ENCODE measurements at regions not wholly inside any gene's neighbourhood (a gene's known extent, or its start where the extent isn't known, plus 50 kb on each side); places are given as distances from the start of the nearest gene placed in this dataset.

DNA sequence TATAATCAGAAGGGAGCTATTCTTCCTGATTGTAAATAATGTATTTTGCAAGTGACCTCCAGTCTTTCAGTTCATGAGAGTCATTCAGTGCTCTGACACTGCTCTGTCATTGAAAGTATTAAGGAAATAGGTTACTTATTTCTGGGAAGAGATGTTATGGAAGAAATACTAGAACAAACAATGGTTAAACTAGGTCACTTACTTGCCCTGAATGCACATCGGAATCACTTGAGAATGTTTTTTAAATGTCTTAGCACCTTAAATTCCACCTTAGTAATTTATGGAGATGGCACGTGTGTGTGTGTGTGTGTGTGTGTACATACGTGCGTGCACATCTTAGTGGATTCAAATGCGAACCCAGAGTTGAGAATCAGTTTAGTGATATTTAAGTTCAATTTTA lies 126.6 kb upstream of the KCNH7 start:
- ATAC-seq (ENCODE audit: insufficient number of reproducible peaks, low FRiP score, low read depth): no peak

DNA sequence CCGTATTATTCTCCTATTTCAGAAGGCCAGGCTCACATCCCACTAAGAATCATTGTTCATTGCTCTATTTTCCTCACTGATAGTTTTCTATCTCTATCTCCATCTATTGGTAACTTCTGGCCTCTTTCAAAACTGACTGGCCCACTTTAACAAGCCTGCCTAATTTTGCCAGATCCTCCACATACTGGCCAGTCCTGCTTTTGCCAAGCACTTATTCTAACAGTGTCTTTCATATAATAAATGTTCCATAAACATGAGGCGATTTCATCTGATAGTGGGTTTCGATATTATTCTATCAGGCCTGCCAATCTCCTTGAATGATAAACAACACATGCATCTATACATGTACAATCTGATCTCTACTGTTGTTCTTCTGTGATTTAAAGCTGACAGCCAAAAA lies 125.9 kb upstream of the KCNH7 start:
- Histone ChIP-seq H3K27ac (no peak overlapping the region), H3K4me1 (ENCODE audit: control insufficient read depth in 1 of 2, low read depth in 2 of 2) (no peaks in the 10 kb centered on the region), H3K9me3 (no peaks in the 10 kb centered on the region), H3K27me3 (replicated peaks; ENCODE audit: insufficient read depth) (no peaks in the 10 kb centered on the region), H3K36me3 (no peaks in the 10 kb centered on the region), H3K4me3 (no peak overlapping the region)
- ATAC-seq (ENCODE audit: insufficient number of reproducible peaks, low FRiP score, low read depth) (no peak), DNase-seq (ENCODE audit: low spot score) (no peak)
- TF ChIP-seq, protein P1, sequence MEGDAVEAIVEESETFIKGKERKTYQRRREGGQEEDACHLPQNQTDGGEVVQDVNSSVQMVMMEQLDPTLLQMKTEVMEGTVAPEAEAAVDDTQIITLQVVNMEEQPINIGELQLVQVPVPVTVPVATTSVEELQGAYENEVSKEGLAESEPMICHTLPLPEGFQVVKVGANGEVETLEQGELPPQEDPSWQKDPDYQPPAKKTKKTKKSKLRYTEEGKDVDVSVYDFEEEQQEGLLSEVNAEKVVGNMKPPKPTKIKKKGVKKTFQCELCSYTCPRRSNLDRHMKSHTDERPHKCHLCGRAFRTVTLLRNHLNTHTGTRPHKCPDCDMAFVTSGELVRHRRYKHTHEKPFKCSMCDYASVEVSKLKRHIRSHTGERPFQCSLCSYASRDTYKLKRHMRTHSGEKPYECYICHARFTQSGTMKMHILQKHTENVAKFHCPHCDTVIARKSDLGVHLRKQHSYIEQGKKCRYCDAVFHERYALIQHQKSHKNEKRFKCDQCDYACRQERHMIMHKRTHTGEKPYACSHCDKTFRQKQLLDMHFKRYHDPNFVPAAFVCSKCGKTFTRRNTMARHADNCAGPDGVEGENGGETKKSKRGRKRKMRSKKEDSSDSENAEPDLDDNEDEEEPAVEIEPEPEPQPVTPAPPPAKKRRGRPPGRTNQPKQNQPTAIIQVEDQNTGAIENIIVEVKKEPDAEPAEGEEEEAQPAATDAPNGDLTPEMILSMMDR (IDR thresholded peaks at IDR 0.05): no peak

More for the DNA sequence above, 126.6 kb upstream of the KCNH7 start:
- DNase-seq (ENCODE audit: low spot score): no peak
- H3K4me3 ChIP-seq: no peak overlapping the region
- H3K4me1 ChIP-seq (ENCODE audit: control insufficient read depth in 1 of 2, low read depth in 2 of 2): no peaks in the 10 kb centered on the region
- H3K27me3 ChIP-seq (replicated peaks; ENCODE audit: insufficient read depth): no peaks in the 10 kb centered on the region
- no peaks in the 10 kb centered on the region for H3K36me3 ChIP-seq
- no peak overlapping the region for H3K27ac ChIP-seq
- H3K9me3 ChIP-seq: no peaks in the 10 kb centered on the region
- TF ChIP-seq, protein P1 (IDR thresholded peaks at IDR 0.05): no peak

DNA sequence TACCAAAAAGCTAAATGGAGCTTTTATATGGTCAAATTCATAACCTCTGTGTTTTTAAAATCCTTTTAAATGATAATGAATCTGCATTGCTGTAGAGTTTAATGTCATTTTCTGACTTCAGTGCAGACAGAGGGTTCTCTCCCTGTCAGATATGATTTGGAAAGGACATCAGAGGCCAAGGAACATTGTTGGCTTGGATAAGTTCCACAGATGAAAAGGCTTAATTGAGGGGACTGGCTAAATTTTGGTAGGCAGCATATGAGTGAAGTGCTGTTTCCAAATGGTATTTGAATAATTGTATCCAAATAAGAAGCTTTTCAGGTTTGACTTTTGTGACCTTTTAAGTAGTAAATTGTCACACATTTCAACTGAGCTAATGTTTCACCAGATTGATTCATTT lies 124.6 kb upstream of the KCNH7 start:
- no peaks in the 10 kb centered on the region for H3K4me1 ChIP-seq (ENCODE audit: control insufficient read depth in 1 of 2, low read depth in 2 of 2)
- no peaks in the 10 kb centered on the region for H3K36me3 ChIP-seq
- no peak overlapping the region for H3K27ac ChIP-seq
- no peak for ATAC-seq (ENCODE audit: insufficient number of reproducible peaks, low FRiP score, low read depth)
- no peak overlapping the region for H3K4me3 ChIP-seq
- DNase-seq (ENCODE audit: low spot score): no peak
- TF ChIP-seq, protein P1 (IDR thresholded peaks at IDR 0.05): no peak
- no peaks in the 10 kb centered on the region for H3K27me3 ChIP-seq (replicated peaks; ENCODE audit: insufficient read depth)
- no peaks in the 10 kb centered on the region for H3K9me3 ChIP-seq

DNA sequence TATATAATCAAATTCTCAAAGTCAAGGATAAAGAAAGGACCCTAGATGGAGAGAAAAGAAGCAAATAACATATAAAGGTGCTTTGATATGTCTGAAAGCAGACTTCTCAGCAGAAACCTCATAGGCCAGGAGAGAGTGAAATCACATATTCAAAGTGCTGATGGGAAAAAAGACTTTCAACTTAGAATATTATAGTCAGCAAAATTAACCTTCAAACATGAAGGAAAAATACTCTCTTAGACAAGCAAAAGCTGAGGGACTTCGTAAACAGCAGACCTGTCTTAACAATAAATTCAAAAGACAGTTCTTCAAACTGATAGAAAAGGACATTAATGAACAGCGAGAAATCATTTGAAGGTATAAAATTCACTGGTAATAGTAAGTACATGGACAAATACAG lies 107.2 kb upstream of the KCNH7 start:
- no peaks in the 10 kb centered on the region for H3K4me1 ChIP-seq (ENCODE audit: control insufficient read depth in 1 of 2, low read depth in 2 of 2)
- ATAC-seq (ENCODE audit: insufficient number of reproducible peaks, low FRiP score, low read depth) (no peak), DNase-seq (ENCODE audit: low spot score) (no peak)
- no peaks in the 10 kb centered on the region for H3K9me3 ChIP-seq
- H3K4me3 ChIP-seq: no peak overlapping the region
- TF ChIP-seq, protein P1 (IDR thresholded peaks at IDR 0.05): no peak
- H3K27ac ChIP-seq: no peak overlapping the region
- no peaks in the 10 kb centered on the region for H3K27me3 ChIP-seq (replicated peaks; ENCODE audit: insufficient read depth)
- H3K36me3 ChIP-seq: no peaks in the 10 kb centered on the region

- Histone ChIP-seq H3K27me3 (replicated peaks; ENCODE audit: insufficient read depth) (no peaks in the 10 kb centered on the region), H3K4me1 (ENCODE audit: control insufficient read depth in 1 of 2, low read depth in 2 of 2) (no peaks in the 10 kb centered on the region), H3K36me3 (no peaks in the 10 kb centered on the region), H3K4me3 (no peak overlapping the region), H3K27ac (no peak overlapping the region), H3K9me3 (no peaks in the 10 kb centered on the region)
- TF ChIP-seq, protein P1 (IDR thresholded peaks at IDR 0.05): no peak
- no peak for DNase-seq (ENCODE audit: low spot score)
- ATAC-seq (ENCODE audit: insufficient number of reproducible peaks, low FRiP score, low read depth): no peak
Measured at GRCh38 chr2:162938387-162938786, 99.8 kb upstream of the KCNH7 start.

Data from thoracic aorta (tissue), 2 donors.